ENCODE measurements at regions not wholly inside any gene's neighbourhood (a gene's known extent, or its start where the extent isn't known, plus 50 kb on each side); places are given as distances from the start of the nearest gene placed in this dataset.
A peak's percentile ranks its signal among the peaks of the same experiment; 100 is the strongest.

DNA sequence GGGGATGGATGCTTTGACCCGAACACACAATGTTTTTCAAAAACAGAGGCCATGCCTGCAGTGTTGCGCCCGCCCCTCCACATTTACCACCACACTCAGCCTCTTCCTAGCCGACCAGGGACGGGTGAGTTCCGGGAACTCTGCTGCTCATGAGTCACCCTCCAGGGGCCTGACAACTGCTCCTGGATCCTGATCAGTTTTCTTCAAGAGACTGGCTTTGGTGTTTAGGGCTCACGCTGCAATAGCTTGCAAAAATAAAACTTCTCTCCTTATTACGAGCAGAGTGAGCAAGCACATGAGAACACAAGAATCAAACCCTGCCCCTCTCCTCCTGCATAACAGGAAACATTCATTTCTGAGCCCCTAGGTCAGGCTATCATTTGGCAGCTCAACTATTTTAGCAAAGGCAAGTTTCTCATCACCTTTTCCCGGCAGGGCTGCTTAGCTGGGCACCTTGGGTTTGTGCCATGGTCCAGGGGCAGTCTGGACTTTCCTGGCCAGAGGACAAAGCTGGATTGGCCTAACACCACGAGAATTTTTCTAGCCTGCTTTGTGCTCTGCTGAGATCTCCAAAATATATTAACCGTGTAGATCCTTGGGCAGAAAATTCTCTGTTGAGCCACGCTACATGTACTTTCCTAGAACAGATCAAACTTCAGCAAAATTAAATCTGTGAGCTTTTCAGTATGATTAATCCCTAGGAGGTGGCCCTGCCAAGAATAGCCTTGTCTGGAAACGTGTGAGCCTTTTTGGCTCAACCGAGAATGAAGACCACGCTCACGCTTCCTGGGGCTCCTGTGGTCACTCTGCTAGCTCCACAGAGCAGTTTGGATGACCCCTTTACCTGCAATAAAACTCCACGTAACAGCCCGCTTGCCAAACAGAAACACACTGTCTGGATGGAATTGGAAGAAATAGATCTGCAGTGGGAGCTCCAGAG lies 52.7 kb upstream of the SPATA12 start:
- peak overlapping the region; percentile 51 for H2BK5ac ChIP-seq (ENCODE audit: low read depth, low read length, poor library complexity, severe bottlenecking)
- H3K18ac ChIP-seq (ENCODE audit: low read depth, low read length) = peak overlapping the region; percentile 49
- H3K9me1 ChIP-seq (ENCODE audit: insufficient read depth, low read length) = peaks cover 20% of the 10 kb centered on the region
- peak overlapping the region; percentile 63; the same call in 1 of the 2 replicates for H3K56ac ChIP-seq (ENCODE audit: extremely low read depth, insufficient read depth, low read length)
- POLR2A ChIA-PET (ENCODE audit: unreplicated experiment) = no interaction called here
- peak overlapping the region; percentile 82 for H3K14ac ChIP-seq (replicated peaks; ENCODE audit: low read depth, low read length)
- H2BK15ac ChIP-seq (ENCODE audit: low read depth, low read length) = peak overlapping the region; percentile 43; the same call in 2 of the 3 replicates
- BruUV-seq (replicated peaks) = no TSS peak
- in situ Hi-C loops (cut with MboI; ENCODE audit: low sequenced_read_pairs) = no loop called here
- H2AFZ ChIP-seq (replicated peaks; ENCODE audit: low read length, poor library complexity) = peak overlapping the region; percentile 88
- H2BK120ac ChIP-seq (ENCODE audit: low read depth, low read length) = peak overlapping the region; percentile 97
- DNase-seq (peak; percentile 85), ATAC-seq (ENCODE audit: low read depth) (peak; percentile 95)
- dilution Hi-C loops (cut with HindIII; ENCODE audit: low sequenced_read_pairs, unreplicated experiment) = no loop called here
- H2BK20ac ChIP-seq (ENCODE audit: low read depth, low read length) = peak overlapping the region; percentile 77
- CTCF ChIA-PET = interaction anchor here (1.8 kb wide), 1 partner anchor 12 kb away, joined by 8 read pairs; no protein-coding TSS in a partner anchor
- no peaks in the 10 kb centered on the region for H4K20me1 ChIP-seq (ENCODE audit: insufficient read depth, low read length)
- H3K4me2 ChIP-seq (ENCODE audit: low read depth, low read length) = peak overlapping the region; percentile 73
- peaks cover 24% of the 10 kb centered on the region for H3K4me1 ChIP-seq (ENCODE audit: control insufficient read depth, insufficient read depth, low read length)
- H3K79me1 ChIP-seq (ENCODE audit: low read depth in 1 of 2, low read length in 2 of 2) = 0 out of 4 replicates have a peak, but pooled peaks cover 0 to 3% of the 10 kb centered on the region in 2 experiments
- 0 out of 2 replicates have a peak, but pooled peaks cover 2% of the 10 kb centered on the region for H3K27me3 ChIP-seq (ENCODE audit: control insufficient read depth, insufficient read depth, low read length)
- H2AK9ac ChIP-seq (replicated peaks; ENCODE audit: low read depth, low read length, poor library complexity) = peak overlapping the region; percentile 83
- H2AK5ac ChIP-seq (ENCODE audit: low read depth, low read length) = peak overlapping the region; percentile 20
- peak overlapping the region; percentile 10 to 78 for H4K8ac ChIP-seq (ENCODE audit: low read depth in 2 of 2, low read length in 2 of 2)
- H3K27ac ChIP-seq (ENCODE audit: insufficient read depth, low read length) = peak overlapping the region; percentile 87; the same call in 1 of the 2 replicates
- no peaks in the 10 kb centered on the region; the same call in 1 of the 2 replicates for H3K36me3 ChIP-seq (ENCODE audit: control insufficient read depth, insufficient read depth, low read length)
- 13% methylated on average over 6 of the region's 18 CpGs; no CpG with 5 or more reads in 1 of the 2 experiments for WGBS, 2 experiments (ENCODE audit: extremely low coverage in 2 of 2, insufficient read length in 1 of 2)
- H3K9ac ChIP-seq (ENCODE audit: low read depth, low read length) = peak overlapping the region; percentile 47
- intact Hi-C loops (cut with micrococcal nuclease) = loop anchor here (5.0 kb wide), 1 partner anchor 155 kb away; no protein-coding TSS in a partner anchor
- peak overlapping the region; percentile 86 for H3K23ac ChIP-seq (ENCODE audit: low read depth, low read length)
- no peak overlapping the region for H3K4me3 ChIP-seq (ENCODE audit: insufficient read depth, low read depth, low read length)
- peak overlapping the region; percentile 69 for H4K91ac ChIP-seq (ENCODE audit: insufficient read depth, low read depth, low read length)
- H3K4ac ChIP-seq (ENCODE audit: low read depth, low read length) = peak overlapping the region; percentile 76
- H3K9me3 ChIP-seq (ENCODE audit: control insufficient read depth, insufficient read depth, low read length) = no peaks in the 10 kb centered on the region; the same call in 1 of the 2 replicates
- TF ChIP-seq MXI1 (IDR thresholded peaks at IDR 0.05; ENCODE audit: borderline replicate concordance, low read depth, low read length) = peak; percentile 31; the same call in 1 of the 2 replicates
- peak; percentile 40; the same call in 1 of the 2 replicates for TF ChIP-seq FOS (IDR thresholded peaks at IDR 0.05; ENCODE audit: low read depth, low read length)
- no peak for TF ChIP-seq CHD1 (IDR thresholded peaks at IDR 0.05; ENCODE audit: low read depth, low read length)
- H4K5ac ChIP-seq (ENCODE audit: low read depth, low read length) = peak overlapping the region; percentile 82; the same call in 1 of the 2 replicates
